Left lung (tissue), 4 donors: ENCODE measurements at regions not wholly inside any gene's neighbourhood (a gene's known extent, or its start where the extent isn't known, plus 50 kb on each side); places are given as distances from the start of the nearest gene placed in this dataset.

Source experiments
- ATAC-seq: fragments of 200-7000 bp; cut with Tn5 transposase; one replicate; pipeline ENCODE4 v1.9.1; 2020; ENCODE audit warnings: moderate library complexity
- DNase-seq, 4 donors: peaks; one replicate each; pipeline ENCODE4 v3.0.0-alpha.2; 2013 to 2020
- H3K27ac ChIP-seq, 2 donors: fragments of 200-600 bp; sonication (generic) in 1 of 2; one replicate each; pipeline versions ENCODE4 v1.5.0 to v1.8.0; 2020 to 2021
- H3K27me3 ChIP-seq, 2 donors: fragments of 200-600 bp; sonication (generic) in 1 of 2; one replicate each; pipeline versions ENCODE4 v1.5.0 to v1.8.0; 2020 to 2021
- H3K36me3 ChIP-seq, 2 donors: fragments of 200-600 bp; sonication (generic) in 1 of 2; one replicate each; pipeline versions ENCODE4 v1.5.0 to v1.8.0; 2020 to 2021
- H3K4me1 ChIP-seq, 2 donors: fragments of 200-600 bp; one replicate each; pipeline ENCODE4 v1.8.0; 2021
- H3K4me3 ChIP-seq, 2 donors: fragments of 200-600 bp; sonication (generic) in 1 of 2; one replicate each; pipeline versions ENCODE4 v1.5.0 to v1.8.0; 2020 to 2021; ENCODE audit warnings: mild to moderate bottlenecking in 1 of 2
- H3K9me3 ChIP-seq, 2 donors: fragments of 200-600 bp; sonication (generic) in 1 of 2; one replicate each; pipeline versions ENCODE4 v1.5.0 to v1.8.0; 2020 to 2021
- CTCF ChIP-seq, 2 donors: fragments of 200-600 bp; sonication (generic) in 1 of 2; IDR thresholded peaks; one replicate each; pipeline versions ENCODE4 v1.5.0 to v1.8.0; 2021; ENCODE audit warnings: antibody characterized with exemption in 2 of 2
- intact Hi-C, 2 donors: fragments of 100-400 bp; cut with DNase I; formaldehyde crosslinking; loops; one replicate each; pipeline versions ENCODE4 v1.11.2 to v1.14.2; 2022
- donor health status: DM: no; HTN: yes; CAD: no.
- donor health status: DM: no; HTN: no; CAD: no.

GRCh38 chr5:17734011-17734410 is 99.8 kb downstream of the TAF11L14 start:
- intact Hi-C loops = no loop called here
- Histone ChIP-seq H3K4me1 (no peaks in the 10 kb centered on the region), H3K4me3 (no peak overlapping the region), H3K9me3 (no peaks in the 10 kb centered on the region), H3K27me3 (no peaks in the 10 kb centered on the region), H3K27ac (no peak overlapping the region), H3K36me3 (no peaks in the 10 kb centered on the region)
- DNase-seq (peak in 2 of 4 donors; percentile 27 to 40), ATAC-seq (no peak)
- TF ChIP-seq CTCF (IDR thresholded peaks at IDR 0.05) = no peak

- no peaks in the 10 kb centered on the region for H3K36me3 ChIP-seq
- intact Hi-C loops = no loop called here
- ATAC-seq (no peak), DNase-seq (no peak)
- no peaks in the 10 kb centered on the region for H3K27me3 ChIP-seq
- H3K27ac ChIP-seq = no peak overlapping the region
- H3K4me3 ChIP-seq = no peak overlapping the region
- H3K9me3 ChIP-seq = no peaks in the 10 kb centered on the region
- no peaks in the 10 kb centered on the region for H3K4me1 ChIP-seq
- no peak for TF ChIP-seq CTCF (IDR thresholded peaks at IDR 0.05)
Observed at GRCh38 chr5:17735761-17736160, 101.5 kb downstream of the TAF11L14 start.

- no peaks in the 10 kb centered on the region for H3K9me3 ChIP-seq
- H3K4me3 ChIP-seq = no peak overlapping the region
- intact Hi-C loops = no loop called here
- H3K36me3 ChIP-seq = no peaks in the 10 kb centered on the region
- H3K4me1 ChIP-seq = no peaks in the 10 kb centered on the region
- no peak overlapping the region for H3K27ac ChIP-seq
- no peak for TF ChIP-seq CTCF (IDR thresholded peaks at IDR 0.05)
- ATAC-seq = no peak
- DNase-seq = no peak
- no peaks in the 10 kb centered on the region for H3K27me3 ChIP-seq
Observed at GRCh38 chr5:17737092-17737491, 102.8 kb downstream of the TAF11L14 start.

- TF ChIP-seq CTCF (IDR thresholded peaks at IDR 0.05) = no peak
- Histone ChIP-seq H3K36me3 (no peaks in the 10 kb centered on the region), H3K9me3 (no peaks in the 10 kb centered on the region), H3K27ac (no peak overlapping the region), H3K4me1 (no peaks in the 10 kb centered on the region), H3K27me3 (no peaks in the 10 kb centered on the region), H3K4me3 (no peak overlapping the region)
- no peak for ATAC-seq
- intact Hi-C loops = no loop called here
- DNase-seq = no peak
Observed at GRCh38 chr5:17738446-17738845, 104.2 kb downstream of the TAF11L14 start.

GRCh38 chr5:17743580-17744435 is 109.5 kb downstream of the TAF11L14 start:
- peaks cover 0 to 7% of the 10 kb centered on the region in 2 donors for H3K4me1 ChIP-seq
- no peak overlapping the region for H3K27ac ChIP-seq
- H3K27me3 ChIP-seq = no peaks in the 10 kb centered on the region
- no peak for DNase-seq
- no peaks in the 10 kb centered on the region for H3K9me3 ChIP-seq
- intact Hi-C loops = no loop called here
- TF ChIP-seq CTCF (IDR thresholded peaks at IDR 0.05) = no peak
- H3K36me3 ChIP-seq = no peaks in the 10 kb centered on the region
- no peak overlapping the region for H3K4me3 ChIP-seq
- ATAC-seq = peak; percentile 61
